ENCODE measurements at regions not wholly inside any gene's neighbourhood (a gene's known extent, or its start where the extent isn't known, plus 50 kb on each side); places are given as distances from the start of the nearest gene placed in this dataset.

DNA sequence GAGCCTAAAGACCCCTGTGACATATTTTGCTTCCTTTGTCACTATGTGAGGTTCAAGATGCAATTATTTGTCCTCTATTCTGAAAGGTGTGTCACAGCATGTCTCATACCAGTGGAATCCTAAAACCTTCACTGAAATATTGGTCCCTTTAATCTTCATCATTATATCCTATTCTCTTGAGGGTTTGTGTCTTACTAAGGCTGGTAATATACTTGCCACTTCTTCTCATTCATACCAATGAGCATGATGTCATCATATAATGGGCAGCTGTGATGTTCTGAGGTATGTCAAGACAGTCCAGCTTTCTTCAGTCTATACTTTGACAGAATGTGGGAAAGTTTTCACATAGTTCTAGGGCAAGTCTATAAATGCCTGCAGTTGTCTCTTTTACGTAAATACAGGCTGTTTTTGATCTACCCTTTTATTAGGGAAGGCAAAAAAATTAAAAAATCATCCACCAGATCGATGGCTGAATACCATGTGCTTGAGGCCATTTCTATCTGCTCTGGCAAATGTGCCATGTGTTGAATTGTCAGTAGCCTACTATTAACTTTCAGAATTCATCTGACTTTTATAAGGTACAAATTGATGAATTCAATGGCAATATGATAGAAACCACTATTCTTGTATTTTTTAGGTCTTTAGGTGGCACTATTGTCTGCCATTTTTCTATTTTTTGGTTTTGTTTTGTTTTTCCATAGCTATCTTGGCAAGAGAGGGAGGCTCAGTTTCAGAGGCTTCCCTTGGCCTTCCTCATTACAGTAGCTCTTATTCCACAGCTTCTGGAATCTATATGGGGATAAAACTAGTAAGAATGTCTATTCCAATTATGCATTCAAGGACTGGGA, 209.0 kb downstream of the PPARGC1A start:
- H3K4me2 ChIP-seq (ENCODE audit: low read depth, low read length): no peak overlapping the region
- no peaks in the 10 kb centered on the region for H3K27me3 ChIP-seq (replicated peaks; ENCODE audit: insufficient read depth, low read length)
- no peaks in the 10 kb centered on the region for H3F3A ChIP-seq (ENCODE audit: insufficient read depth, low read length)
- DNase-seq: no peak
- H3K9me3 ChIP-seq (replicated peaks; ENCODE audit: insufficient read depth, low read length): no peaks in the 10 kb centered on the region
- H3K79me2 ChIP-seq (ENCODE audit: low read length): no peaks in the 10 kb centered on the region
- H3K27ac ChIP-seq (ENCODE audit: low read length): no peak overlapping the region
- no peaks in the 10 kb centered on the region for H3K4me1 ChIP-seq (ENCODE audit: low read length)
- no peaks in the 10 kb centered on the region for H3K36me3 ChIP-seq (replicated peaks; ENCODE audit: insufficient read depth, low read length)
- H3K9me2 ChIP-seq (replicated peaks; ENCODE audit: insufficient read depth, low read length): no peaks in the 10 kb centered on the region
- H4K20me1 ChIP-seq (ENCODE audit: insufficient read depth, low read length): no peaks in the 10 kb centered on the region
- no peak overlapping the region for H2AFZ ChIP-seq (ENCODE audit: low read length)
- H3K9ac ChIP-seq (ENCODE audit: low read length): no peak overlapping the region
- no peak for TF ChIP-seq EZH2 (optimal IDR thresholded peaks at IDR 0.05; ENCODE audit: low read depth, low read length)
- TF ChIP-seq, protein P1, sequence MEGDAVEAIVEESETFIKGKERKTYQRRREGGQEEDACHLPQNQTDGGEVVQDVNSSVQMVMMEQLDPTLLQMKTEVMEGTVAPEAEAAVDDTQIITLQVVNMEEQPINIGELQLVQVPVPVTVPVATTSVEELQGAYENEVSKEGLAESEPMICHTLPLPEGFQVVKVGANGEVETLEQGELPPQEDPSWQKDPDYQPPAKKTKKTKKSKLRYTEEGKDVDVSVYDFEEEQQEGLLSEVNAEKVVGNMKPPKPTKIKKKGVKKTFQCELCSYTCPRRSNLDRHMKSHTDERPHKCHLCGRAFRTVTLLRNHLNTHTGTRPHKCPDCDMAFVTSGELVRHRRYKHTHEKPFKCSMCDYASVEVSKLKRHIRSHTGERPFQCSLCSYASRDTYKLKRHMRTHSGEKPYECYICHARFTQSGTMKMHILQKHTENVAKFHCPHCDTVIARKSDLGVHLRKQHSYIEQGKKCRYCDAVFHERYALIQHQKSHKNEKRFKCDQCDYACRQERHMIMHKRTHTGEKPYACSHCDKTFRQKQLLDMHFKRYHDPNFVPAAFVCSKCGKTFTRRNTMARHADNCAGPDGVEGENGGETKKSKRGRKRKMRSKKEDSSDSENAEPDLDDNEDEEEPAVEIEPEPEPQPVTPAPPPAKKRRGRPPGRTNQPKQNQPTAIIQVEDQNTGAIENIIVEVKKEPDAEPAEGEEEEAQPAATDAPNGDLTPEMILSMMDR (IDR thresholded peaks at IDR 0.05; ENCODE audit: low read length): peak; percentile 9; the same call in 1 of the 2 replicates
- no peak overlapping the region for H3K4me3 ChIP-seq (ENCODE audit: low read length)

DNA sequence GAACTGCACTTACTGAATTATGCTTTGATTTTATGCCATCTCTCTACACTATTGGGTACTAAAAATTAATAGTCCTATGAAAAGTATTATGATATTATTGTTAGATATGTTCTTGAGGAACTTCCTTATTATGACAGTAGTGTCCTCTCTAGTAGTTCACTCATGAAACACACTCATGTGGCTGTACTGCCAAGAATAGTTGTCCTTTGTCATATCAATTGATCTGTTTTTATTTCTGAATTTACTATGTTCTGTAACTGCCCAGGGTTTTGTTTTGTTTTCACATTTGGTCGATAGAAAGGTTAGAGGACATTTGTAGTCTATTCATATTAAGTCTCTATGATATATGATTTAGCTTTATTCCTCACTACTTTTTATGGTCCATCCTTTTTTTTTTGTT, 215.2 kb downstream of the PPARGC1A start:
- no peak for DNase-seq
- H3K36me3 ChIP-seq (replicated peaks; ENCODE audit: insufficient read depth, low read length): no peaks in the 10 kb centered on the region
- TF ChIP-seq EZH2phosphoT487 (IDR thresholded peaks at IDR 0.05; ENCODE audit: low read length) (no peak), EZH2 (optimal IDR thresholded peaks at IDR 0.05; ENCODE audit: low read depth, low read length) (no peak)
- TF ChIP-seq, protein P1 (IDR thresholded peaks at IDR 0.05; ENCODE audit: low read length): no peak
- H3K79me2 ChIP-seq (ENCODE audit: low read length): no peaks in the 10 kb centered on the region
- no peaks in the 10 kb centered on the region for H3K4me1 ChIP-seq (ENCODE audit: low read length)
- H2AFZ ChIP-seq (ENCODE audit: low read length): no peak overlapping the region
- no peaks in the 10 kb centered on the region for H3F3A ChIP-seq (ENCODE audit: insufficient read depth, low read length)
- no peaks in the 10 kb centered on the region for H3K27me3 ChIP-seq (replicated peaks; ENCODE audit: insufficient read depth, low read length)
- H4K20me1 ChIP-seq (ENCODE audit: insufficient read depth, low read length): no peaks in the 10 kb centered on the region
- H3K9ac ChIP-seq (ENCODE audit: low read length): no peak overlapping the region
- no peak overlapping the region for H3K4me3 ChIP-seq (ENCODE audit: low read length)
- no peaks in the 10 kb centered on the region for H3K9me2 ChIP-seq (replicated peaks; ENCODE audit: insufficient read depth, low read length)
- H3K4me2 ChIP-seq (ENCODE audit: low read depth, low read length): no peak overlapping the region
- no peak overlapping the region for H3K27ac ChIP-seq (ENCODE audit: low read length)
- H3K9me3 ChIP-seq (replicated peaks; ENCODE audit: insufficient read depth, low read length): no peaks in the 10 kb centered on the region

DNA sequence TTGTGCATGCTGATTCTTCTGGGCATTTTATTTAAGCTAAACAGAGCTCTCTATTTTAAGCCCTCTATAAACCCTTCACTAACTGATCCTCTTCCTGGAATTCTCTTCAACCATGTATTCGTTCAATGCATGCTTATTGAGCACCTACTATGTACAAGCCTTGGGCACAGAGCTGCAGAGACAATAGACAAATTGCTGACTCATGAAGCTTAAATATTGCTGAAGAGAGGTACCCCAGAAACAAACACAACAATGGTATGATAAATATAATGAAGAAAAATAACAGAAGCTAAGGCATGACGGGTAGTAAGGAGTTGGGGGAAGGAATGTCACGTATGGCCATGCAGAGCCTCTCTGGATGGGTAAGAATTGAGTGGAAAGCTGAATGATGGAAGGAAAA, 222.2 kb downstream of the PPARGC1A start:
- H3K9me3 ChIP-seq (replicated peaks; ENCODE audit: insufficient read depth, low read length): no peaks in the 10 kb centered on the region
- H3K27ac ChIP-seq (ENCODE audit: low read length): no peak overlapping the region
- H3K4me3 ChIP-seq (ENCODE audit: low read length): no peak overlapping the region
- no peak for DNase-seq
- no peaks in the 10 kb centered on the region for H3K9me2 ChIP-seq (replicated peaks; ENCODE audit: insufficient read depth, low read length)
- TF ChIP-seq EZH2phosphoT487 (IDR thresholded peaks at IDR 0.05; ENCODE audit: low read length) (no peak), EZH2 (optimal IDR thresholded peaks at IDR 0.05; ENCODE audit: low read depth, low read length) (no peak)
- TF ChIP-seq, protein P1 (IDR thresholded peaks at IDR 0.05; ENCODE audit: low read length): no peak
- H3K79me2 ChIP-seq (ENCODE audit: low read length): no peaks in the 10 kb centered on the region
- H3K9ac ChIP-seq (ENCODE audit: low read length): no peak overlapping the region
- no peaks in the 10 kb centered on the region for H3F3A ChIP-seq (ENCODE audit: insufficient read depth, low read length)
- no peaks in the 10 kb centered on the region for H4K20me1 ChIP-seq (ENCODE audit: insufficient read depth, low read length)
- H3K4me1 ChIP-seq (ENCODE audit: low read length): no peaks in the 10 kb centered on the region
- no peak overlapping the region for H3K4me2 ChIP-seq (ENCODE audit: low read depth, low read length)
- H3K36me3 ChIP-seq (replicated peaks; ENCODE audit: insufficient read depth, low read length): no peaks in the 10 kb centered on the region
- H3K27me3 ChIP-seq (replicated peaks; ENCODE audit: insufficient read depth, low read length): no peaks in the 10 kb centered on the region
- no peak overlapping the region for H2AFZ ChIP-seq (ENCODE audit: low read length)
